Inflammatory macrophage (primary cell): ENCODE measurements at regions not wholly inside any gene's neighbourhood (a gene's known extent, or its start where the extent isn't known, plus 50 kb on each side); places are given as distances from the start of the nearest gene placed in this dataset.
"Not testable (repeated sequence)": the region's sequence is repeated elsewhere in the genome, so short reads cannot be mapped to it uniquely, and the experiment has no call there.

Experiments
- DNase-seq, 2 donors: peaks; one replicate each; pipeline ENCODE4 v3.0.0-alpha.2; 2020 to 2022

DNA sequence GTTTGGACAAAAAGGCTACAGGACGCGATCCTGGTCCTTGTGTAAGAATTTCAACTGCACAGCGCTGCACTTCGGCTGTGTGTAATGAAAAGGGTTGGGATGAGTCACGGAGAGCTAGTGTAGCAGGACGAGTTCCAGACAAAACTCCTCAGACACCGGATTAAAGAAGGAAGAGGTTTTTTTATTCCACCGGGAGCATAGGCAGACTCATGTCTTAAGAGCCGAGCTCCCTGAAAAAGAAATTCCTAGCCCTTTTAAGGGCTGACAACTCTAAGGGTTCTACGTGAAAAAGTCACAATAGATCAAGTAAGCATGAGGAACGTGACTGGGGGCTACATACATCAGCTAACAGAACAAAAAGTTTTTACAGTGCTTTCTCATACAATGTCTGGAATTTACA is 54.8 kb upstream of the FAM90A1 start:
- not testable (repeated sequence) for DNase-seq

DNA sequence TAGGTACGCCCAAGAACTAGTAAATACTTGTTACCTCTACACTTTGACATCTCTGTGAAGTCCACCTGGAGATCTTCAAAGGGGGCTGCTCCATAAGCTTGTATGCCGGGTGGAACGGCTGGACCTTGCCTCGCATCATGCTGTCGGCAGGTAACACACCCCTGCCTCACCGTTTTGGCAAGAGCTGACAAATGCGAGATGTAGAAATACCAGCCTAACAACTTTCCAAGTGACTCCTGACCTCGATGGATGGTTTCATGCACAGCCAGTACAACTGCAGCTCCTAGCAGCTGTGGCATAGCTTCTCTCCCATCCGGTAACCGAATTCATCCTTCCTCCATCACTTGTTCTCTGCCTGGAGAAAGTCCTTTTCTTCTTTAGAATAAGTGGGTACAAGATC is 58.3 kb upstream of the FAM90A1 start:
- DNase-seq = not testable (repeated sequence)

DNA sequence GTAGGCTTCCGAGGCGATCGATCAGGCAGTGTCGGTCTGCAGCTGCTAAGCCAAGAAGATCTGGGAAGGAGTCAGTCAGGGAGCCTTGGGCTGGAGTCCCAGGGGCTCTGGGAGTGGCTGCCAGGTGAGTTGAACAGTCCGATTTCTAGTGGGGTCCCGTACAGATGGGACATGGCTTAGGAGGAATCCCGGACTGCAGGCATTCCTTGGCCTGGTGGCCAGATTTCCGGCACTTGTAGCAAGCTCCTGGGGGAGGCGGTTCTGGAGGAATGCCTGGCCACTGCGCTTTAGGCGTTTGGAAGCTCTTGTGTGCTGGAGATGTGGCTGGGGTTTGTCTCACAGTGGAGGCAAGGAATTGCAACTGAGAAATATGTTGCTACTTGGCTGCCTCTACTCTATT is 64.3 kb upstream of the FAM90A1 start:
- DNase-seq = not testable (repeated sequence)

DNA sequence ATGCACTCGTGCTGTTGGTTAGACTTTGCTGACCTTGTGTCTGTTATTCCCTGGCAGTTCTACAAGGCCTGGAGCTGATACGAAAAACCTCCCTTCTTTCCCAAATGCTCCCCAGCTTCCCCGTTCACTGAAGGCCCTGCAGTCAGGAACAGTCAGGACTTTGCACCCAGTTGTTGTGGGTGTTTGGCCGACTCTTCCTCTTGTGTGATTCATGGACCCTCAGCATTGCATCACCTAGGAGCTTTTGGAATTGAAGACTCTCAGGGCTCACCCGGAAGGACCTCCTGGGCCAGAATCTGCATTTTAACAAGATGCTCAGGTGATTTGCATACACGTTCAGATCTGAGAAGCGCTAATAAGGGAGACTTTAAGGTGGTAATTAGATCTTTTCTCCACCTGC is 67.2 kb upstream of the FAM90A1 start:
- peak; percentile 24 to 49 for DNase-seq

DNA sequence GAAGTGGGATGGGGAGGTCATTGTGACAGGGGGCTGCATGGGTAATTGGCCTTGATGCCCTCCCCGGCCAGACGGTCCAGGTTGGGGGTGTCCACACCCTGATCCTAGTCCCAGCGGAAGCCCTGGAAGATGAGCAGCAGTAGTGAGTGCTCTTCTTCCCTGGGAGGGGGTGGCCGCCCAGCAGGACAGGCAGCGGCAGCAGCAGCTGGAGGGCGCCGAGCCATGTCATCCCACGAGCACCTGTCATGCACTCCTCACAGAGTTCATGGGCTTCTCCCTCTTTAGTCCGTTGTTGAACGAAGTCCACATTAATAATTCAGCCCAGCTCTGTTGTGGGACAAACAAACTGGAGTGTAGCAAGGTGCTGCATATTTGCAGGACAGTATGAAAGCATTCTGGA is 81.2 kb upstream of the FAM90A1 start:
- not testable (repeated sequence) for DNase-seq

DNA sequence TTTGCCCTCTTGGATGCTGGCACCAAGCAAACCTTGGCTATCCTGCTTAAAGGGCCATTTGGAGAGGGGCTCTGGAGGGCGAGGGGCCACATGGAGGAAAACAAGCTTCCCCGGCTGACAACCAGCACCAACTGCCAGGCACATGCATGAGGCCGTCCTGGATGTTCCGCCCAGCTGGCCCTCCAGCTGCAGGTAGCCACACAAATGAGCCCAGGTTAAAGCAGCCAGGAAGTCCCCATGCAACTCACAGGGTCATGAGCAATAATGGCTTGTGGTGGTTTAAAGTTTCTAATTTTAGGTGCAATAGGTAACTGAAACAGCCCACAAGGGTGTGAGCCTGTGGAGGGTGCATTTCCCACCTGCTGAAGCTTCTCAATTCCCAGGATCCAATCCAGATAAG is 88.6 kb upstream of the FAM90A1 start:
- not testable (repeated sequence) for DNase-seq

DNA sequence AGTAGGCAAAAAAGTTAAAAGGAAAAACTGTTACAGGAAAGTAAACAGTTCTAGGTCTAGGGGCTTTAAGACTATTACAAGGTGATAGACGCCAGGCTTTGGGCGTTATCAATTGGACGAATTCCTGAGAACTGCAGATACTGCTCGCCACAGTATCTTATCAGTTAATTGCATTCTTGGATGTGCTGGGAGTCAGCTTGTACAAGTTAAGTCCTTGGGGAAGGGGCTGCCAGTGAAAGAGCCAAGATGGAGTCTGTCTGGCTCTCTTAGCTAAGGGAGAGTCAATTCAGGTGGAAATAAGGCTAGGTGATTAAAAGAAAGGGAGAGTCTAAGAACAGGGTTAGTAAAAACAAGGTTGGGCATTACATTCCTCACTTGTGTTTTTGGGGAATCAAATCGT is 90.3 kb upstream of the FAM90A1 start:
- DNase-seq = not testable (repeated sequence)

DNA sequence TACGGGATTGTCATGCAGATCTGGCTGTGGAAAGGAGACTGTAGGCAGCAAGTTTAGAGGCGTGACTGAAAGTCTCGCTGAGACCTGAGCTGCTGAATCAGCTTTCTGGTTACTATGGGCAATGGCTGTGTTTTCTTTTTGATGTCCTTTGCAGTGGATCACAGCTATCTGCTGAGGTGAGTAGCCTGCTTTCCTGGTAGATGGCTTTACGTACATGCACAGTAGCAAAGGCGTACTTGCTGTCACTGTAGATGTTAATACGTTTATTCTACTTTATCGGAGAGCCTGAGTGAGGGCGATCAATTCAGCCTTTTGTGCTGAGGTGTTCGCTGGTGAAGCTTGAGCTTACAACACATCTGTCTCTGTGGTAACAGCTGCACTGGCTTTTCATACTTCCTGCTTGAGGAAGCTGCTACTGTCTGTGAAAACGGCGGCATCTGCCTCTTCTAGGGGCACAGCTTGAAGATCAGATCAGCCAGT is 92.9 kb upstream of the FAM90A1 start:
- peak; percentile 31 to 37 for DNase-seq

DNA sequence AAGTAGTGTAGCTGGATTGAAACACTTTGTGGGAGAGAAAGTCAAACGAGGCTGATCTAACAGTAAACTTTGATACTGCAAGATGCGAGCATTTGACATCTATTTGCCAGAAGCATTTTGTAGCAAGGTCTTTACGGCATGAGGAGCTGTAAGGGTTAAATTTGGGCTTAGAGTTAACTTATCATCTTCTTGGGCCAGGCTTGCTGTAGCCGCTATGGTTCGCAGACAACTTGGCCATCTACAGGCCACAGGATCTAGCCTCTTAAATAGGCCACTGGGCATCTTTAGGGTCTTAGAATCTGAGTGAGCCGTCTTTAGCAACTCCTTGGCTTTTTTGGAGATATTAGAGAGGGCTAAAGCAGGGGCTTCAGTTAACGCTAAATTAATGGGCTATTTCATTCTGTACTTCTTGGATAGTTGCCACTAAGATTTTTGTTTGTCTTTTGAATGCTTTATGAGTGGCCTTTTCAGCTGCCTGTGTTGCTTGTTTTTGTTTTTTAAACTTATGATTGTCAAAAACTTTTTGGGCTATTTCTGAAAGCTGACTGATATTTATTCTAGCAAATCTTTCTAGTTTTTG is 93.5 kb upstream of the FAM90A1 start:
- DNase-seq = not testable (repeated sequence)

DNA sequence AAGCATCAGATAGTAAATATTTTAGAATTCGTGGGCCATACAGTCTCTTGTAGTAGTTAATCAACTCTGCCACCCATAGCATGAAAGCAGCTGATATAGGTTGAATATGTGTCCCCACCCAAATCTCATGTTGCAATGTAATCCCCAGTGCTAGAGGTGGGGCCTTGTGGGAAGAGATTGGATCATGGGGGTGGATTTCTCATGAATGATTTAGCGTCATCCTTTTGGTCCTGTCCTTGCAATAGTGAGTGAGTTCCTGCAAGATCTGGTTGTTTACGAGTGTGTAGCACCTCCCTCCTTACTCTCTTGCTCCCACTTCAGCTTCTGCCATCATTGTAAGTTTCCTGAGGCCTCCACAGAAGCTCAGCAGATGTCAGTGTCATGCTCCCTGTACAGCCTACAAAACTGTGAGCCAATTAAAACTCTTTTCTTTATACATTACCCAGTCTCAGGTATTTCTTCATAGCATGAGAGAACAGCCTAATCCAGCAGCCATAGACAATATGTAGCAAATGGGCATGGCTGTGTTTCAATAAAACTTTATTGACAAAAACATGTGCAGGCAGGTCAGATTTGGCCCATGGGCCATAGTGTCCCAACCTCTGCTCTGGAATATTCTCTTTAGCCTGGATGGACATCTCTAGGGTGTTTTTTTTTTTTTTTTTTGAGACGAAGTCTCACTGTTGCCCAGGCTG is 97.9 kb upstream of the FAM90A1 start:
- not testable (repeated sequence) for DNase-seq

DNA sequence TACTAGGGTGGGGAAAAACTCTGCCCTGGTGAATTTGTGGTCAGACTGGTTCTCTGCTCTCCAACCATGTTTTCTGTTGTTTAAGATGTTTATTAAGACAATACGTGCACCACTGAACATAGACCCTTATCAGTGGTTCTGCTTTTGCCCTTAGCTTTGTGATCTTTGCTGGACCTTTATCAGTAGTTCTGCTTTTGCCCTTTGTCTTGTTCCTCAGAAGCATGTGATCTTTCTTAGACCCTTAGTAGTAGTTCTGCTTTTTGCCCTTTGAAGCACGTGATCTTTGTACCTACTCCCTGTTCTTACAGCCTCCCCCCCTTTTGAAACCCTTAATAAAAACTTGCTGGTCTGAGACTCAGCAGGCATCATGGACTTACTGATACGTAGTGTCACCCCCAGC is 101.4 kb upstream of the FAM90A1 start:
- DNase-seq = peak; percentile 66 to 69

DNA sequence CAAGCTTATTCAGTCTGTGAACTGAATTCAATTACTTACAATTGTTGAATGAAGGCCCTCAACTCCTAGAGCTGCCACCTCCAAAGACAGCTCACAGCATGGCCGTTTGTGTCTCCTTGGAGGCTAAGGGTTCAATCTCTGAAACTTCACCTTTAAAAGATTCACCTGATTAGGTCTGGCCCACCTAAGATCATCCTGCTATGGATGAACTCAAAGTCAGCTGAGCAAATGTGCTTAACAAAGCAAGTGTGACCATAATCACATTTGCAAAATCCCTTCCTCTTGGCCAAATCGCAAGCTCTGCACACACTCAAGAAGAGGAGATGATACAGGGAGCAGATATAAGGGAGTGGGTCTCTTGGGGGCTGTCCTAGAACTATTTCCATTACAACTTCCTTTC is 105.0 kb upstream of the FAM90A1 start:
- not testable (repeated sequence) for DNase-seq

DNA sequence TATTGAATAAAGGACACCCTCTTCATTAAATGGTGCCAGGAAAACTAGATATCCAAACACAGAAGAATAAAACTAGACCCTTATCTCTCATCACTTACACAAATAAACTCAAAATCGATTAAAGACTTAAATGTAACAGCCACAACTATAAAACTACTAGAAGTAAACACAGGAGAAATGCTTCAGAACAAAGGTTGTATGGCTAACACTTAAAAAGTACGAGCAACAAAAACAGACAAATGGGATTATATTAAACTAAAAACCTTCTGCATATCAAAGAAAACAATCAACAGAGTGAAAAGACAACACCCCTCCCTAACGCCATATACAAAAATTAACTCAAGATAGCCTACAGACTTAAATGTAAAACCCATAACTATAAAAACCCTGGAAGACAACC is 104.7 kb upstream of the CLEC6A start:
- not testable (repeated sequence) for DNase-seq

DNA sequence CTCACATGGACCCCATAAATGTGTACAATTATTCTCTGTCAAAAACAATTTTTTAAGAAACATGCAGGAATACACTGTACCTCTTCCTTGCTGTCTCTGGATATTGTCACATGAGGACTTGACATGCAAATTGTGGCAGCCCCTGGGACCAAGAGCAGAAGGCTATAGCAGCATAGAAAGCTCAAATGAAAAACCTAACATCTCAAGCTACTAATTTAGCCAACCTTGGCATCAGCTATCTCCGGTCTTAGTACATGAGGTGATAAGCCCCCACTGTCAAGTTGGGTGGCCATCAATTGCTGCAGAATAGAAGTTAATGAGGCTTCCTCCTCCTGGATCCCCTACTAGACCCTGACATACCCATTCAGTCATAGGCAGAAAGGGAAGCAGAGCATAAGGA is 101.0 kb upstream of the CLEC6A start:
- DNase-seq = not testable (repeated sequence)

DNA sequence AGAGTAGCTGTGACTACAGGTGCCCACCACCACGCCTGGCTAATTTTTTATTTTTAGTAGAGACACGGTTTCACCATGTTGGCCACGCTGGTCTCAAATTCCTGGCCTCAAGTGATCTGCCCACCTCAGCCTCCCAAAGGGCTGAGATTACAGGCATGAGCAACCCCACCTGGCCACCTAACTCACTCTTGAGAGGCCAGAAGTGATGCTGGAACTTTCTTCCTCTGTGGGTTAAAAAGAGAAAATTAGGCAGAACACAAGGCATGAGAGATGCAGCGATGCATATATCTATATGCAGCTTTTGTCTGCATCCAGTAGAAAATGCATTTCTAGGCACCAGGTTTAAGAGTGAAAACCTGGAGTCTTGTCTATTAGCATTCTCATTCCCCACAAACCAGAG is 100.2 kb upstream of the CLEC6A start:
- DNase-seq = not testable (repeated sequence)

DNA sequence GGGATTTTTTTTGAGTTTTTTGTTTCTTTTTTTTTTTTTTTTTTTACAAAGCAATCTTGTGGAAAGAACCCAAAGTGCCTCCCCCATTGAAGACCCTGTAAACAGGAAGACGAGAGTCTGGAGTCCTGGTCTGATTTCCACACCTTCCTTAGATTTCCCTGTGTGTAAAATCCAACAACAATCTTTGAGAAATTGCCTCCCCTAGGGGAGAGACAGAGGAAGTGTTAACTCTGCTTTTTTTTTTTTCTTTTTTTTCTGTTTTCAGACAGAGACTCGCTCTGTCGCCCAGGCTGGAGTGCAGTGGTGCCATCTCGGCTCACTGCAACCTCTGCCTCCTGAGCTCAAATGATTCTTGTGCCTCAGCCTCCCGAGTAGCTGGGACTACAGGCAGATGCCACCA is 82.0 kb upstream of the CLEC6A start:
- DNase-seq = peak in 1 of 2 donors; percentile 13

DNA sequence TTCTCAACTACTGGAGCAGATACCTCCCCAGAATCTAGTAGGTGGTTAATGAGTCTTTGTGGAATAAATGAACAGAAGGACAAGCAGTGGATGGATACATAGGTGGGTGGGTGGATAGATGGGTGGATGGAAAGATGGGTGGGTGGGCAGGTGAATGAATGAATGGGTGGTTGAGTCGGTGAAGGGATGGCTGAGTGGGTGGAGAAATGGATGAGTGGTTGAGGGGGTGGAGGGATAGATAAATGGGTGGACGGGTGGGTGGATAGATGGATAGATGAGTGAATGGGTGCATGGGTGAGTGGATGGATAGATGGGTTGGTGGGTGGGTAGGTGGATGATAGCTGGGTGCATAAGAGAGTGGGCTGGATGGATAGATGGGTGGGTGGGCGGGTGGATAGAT is 80.6 kb upstream of the CLEC6A start:
- DNase-seq = not testable (repeated sequence)

DNA sequence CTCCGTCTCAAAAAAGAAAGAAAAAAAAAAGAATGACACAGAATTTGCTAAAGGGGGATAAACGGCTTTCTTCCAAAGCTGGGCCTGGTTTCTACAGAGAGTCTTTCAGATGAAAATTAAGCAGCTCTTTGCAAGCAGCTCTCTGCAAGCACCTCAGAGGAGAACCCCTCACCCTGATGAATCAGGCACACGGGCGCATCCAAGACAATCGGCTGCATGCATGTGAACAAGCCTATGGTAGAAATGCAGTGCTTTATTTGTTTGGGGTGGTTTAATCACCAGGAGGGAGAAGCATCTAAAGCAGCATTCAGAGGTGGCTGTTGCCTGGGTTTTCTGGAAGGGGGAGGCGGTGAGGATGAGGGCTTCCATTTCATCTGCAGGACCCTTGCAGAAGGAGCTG is 78.0 kb upstream of the CLEC6A start:
- DNase-seq = not testable (repeated sequence)

DNA sequence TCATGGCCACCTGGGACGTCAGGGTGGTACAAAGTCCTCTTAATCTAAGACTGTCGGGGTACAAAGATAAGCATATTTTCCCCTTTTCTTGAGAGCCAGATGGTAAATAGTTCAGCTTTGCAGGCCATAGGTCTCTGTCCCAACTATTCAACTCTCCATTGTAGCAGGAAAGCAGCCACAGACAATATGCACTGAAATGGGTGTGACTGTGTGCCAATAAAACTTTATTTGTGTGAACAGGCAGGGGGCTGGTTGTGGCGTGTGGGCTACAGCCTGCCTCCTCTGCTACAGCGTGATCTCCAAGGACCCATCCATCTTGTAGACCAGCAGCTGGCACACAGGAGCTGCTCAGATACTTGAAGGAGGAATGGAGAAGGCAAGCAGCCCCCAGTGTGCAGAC is 73.2 kb upstream of the CLEC6A start:
- not testable (repeated sequence) for DNase-seq

DNA sequence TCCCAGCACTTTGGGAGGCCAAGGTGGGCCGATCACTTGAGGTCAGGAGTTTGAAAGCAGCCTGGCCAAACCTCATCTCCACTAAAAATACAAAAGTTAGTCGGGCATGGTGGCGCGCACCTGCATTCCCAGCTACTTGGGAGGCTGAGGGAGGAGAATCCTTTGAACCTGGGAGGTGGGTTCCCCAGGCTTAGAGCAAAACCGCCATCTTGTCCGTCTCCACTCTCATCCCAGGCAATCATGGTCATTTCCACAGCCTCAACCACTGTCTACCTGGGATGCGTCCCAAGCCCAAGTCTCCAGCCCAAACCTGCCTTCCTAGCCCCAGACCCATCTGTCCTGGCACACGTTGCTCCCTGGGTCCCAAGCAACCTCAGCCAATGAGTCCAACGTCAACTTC is 71.1 kb upstream of the CLEC6A start:
- DNase-seq = not testable (repeated sequence)

DNA sequence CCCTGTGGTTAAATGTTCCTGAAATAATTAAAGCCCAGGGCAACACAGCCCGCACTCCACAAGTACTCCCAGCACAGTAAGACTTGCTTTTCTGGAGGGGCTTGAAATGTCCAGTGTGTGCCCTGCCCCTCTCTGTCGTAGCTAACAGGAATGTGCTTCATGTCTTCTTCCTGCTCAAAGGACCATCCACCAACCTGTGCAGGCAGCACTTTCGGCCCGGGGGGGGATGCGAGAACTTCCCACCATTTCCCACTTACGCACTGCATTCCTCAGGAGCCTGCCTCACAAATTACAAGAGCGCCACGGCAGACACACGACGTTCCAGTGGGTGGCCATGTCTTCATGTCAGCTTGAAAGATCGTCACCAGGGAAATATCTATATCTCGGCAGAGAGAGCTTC is 70.3 kb upstream of the CLEC6A start:
- DNase-seq = not testable (repeated sequence)

DNA sequence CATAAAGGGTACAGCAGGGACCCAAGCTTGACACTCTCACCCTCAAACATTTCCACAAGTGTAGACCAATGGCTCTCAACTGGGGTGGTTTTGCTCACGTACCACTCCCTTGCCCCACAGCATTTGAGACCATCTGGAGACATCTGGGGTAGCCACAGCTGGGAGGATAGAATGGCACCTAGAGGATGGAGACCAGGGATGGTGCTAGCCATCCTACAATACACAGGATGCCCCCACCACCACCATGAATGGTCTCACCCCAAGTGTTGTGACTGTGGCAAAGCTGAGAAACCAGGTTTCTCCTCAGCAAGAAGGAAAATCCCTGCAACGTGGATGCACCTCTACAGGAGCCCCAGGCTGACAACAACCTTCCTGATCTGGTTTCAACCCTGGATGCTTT is 69.1 kb upstream of the CLEC6A start:
- DNase-seq = not testable (repeated sequence)

DNA sequence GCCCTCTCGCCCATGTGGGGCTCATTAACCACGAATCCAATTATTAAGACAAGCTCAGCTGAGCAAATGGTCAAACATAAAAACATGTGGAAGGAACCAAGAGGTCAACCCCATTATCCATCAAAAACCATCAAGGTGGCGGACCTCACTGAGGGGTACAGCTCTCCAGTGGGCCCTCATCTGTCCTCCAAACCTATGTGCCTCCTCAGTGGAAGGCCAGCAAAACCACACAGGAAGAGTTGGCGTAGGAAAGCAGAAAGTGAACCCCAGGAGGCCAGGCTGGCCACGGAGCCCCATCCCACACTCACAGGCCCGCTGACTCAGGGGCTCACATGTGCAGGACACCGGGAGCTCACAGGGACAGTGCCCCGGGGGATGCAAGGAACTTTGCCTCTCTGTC is 66.5 kb upstream of the CLEC6A start:
- DNase-seq = peak in 1 of 2 donors; percentile 4

DNA sequence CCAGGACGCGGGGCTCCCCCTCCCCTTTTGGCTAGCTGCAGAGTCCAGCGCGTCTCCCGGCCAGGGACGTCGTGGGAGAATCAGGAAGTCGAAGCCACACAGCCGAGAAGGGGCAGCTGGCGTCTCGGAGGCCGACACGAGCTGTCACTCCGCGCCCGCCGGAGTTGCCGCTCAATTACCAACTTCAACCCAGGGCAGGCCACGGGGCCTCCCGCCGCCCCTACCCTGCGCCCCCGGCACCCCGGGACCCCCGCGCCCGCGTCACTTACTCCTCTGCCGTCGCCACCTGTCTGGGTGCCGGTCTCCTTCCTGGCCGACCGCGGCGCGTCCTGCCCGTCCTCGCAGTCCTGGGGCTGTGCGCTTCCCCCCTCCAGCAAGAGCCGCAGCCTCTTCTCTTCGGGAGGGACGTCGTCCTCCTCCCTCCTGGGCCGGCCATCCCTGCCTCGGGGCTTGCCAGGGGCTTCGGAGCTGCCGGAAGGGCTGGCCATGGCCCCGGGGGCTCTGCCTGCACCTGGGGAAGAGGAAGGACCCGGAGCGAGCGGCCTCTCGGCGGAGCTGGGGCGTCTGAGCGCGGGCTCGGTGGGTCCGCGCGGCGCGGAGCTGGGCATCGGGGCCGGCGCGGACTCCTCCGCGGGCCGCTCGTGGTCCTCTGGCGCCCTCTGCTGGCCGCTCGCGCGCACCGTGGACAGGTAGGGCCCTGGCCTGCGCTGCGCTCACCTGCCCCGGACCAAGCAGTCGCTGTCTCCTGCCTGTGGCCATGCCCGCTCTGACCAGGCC is 65.6 kb upstream of the CLEC6A start:
- DNase-seq = peak; percentile 47 to 58
